Stimulated activated CD4-positive, alpha-beta T cell treated with anti-CD3 and anti-CD28 coated beads, Interleukin-15, amount 100 ng/mL, for 48 hours (primary cell): ENCODE measurements at regions not wholly inside any gene's neighbourhood (a gene's known extent, or its start where the extent isn't known, plus 50 kb on each side); places are given as distances from the start of the nearest gene placed in this dataset.

Experiments
- DNase-seq, 2 donors: peaks; one replicate each; pipeline ENCODE4 v3.0.0-alpha.2; 2020; ENCODE audit warnings: low read depth in 2 of 2

GRCh38 chr10:78391585-78391984 is 357.9 kb downstream of the RPS24 start:
- no peak for DNase-seq

GRCh38 chr10:78392197-78392596 is 358.5 kb downstream of the RPS24 start:
- DNase-seq, result no peak

- DNase-seq, result no peak
Measured at GRCh38 chr10:78393094-78393493, 359.4 kb downstream of the RPS24 start.

GRCh38 chr10:78394047-78394446 is 360.4 kb downstream of the RPS24 start:
- DNase-seq, result no peak

- DNase-seq, result no peak
Measured at GRCh38 chr10:78395162-78395561, 361.5 kb downstream of the RPS24 start.

GRCh38 chr10:78396754-78397153 is 363.1 kb downstream of the RPS24 start:
- DNase-seq, result no peak

- DNase-seq, result no peak
Measured at GRCh38 chr10:78397786-78398185, 364.1 kb downstream of the RPS24 start.

GRCh38 chr10:78398382-78398781 is 364.7 kb downstream of the RPS24 start:
- DNase-seq, result no peak

GRCh38 chr10:78401624-78402367 is 368.1 kb downstream of the RPS24 start:
- no peak for DNase-seq

- DNase-seq, result no peak
Measured at GRCh38 chr10:78402591-78402990, 368.9 kb downstream of the RPS24 start.

GRCh38 chr10:78403781-78404180 is 370.1 kb downstream of the RPS24 start:
- no peak for DNase-seq

GRCh38 chr10:78404296-78404695 is 370.6 kb downstream of the RPS24 start:
- DNase-seq, result no peak

- no peak for DNase-seq
Measured at GRCh38 chr10:78405231-78405630, 371.6 kb downstream of the RPS24 start.

GRCh38 chr10:78405736-78406135 is 372.1 kb downstream of the RPS24 start:
- DNase-seq, result no peak

- no peak for DNase-seq
Measured at GRCh38 chr10:78406648-78407008, 373.0 kb downstream of the RPS24 start.

- DNase-seq, result peak; percentile 52 to 65
Measured at GRCh38 chr10:78407009-78407711, 373.5 kb downstream of the RPS24 start.

GRCh38 chr10:78407966-78408365 is 374.3 kb downstream of the RPS24 start:
- DNase-seq, result no peak

- DNase-seq, result no peak
Measured at GRCh38 chr10:78408671-78409472, 375.2 kb downstream of the RPS24 start.

GRCh38 chr10:78410046-78410965 is 376.6 kb downstream of the RPS24 start:
- DNase-seq, result no peak

- no peak for DNase-seq
Measured at GRCh38 chr10:78411716-78412115, 378.1 kb downstream of the RPS24 start.

GRCh38 chr10:78412605-78413004 is 378.9 kb downstream of the RPS24 start:
- DNase-seq, result no peak
